ENCODE measurements at regions not wholly inside any gene's neighbourhood (a gene's known extent, or its start where the extent isn't known, plus 50 kb on each side); places are given as distances from the start of the nearest gene placed in this dataset.

- TF ChIP-seq CTCF (optimal IDR thresholded peaks at IDR 0.05 in 1 of 3, IDR thresholded peaks at IDR 0.05 in 1 of 3, conservative IDR thresholded peaks at IDR 0.05 in 1 of 3; ENCODE audit: extremely low read depth in 1 of 3, insufficient read depth in 2 of 3, low read length in 3 of 3) (no peak), EZH2 (IDR thresholded peaks at IDR 0.05; ENCODE audit: low read length) (no peak)
These were observed 424.2 kb upstream of the GRIA1 start for GRCh38 chr5:153066281-153066680.
